Mesendoderm (in vitro differentiated cells): ENCODE measurements at regions not wholly inside any gene's neighbourhood (a gene's known extent, or its start where the extent isn't known, plus 50 kb on each side); places are given as distances from the start of the nearest gene placed in this dataset.
A peak's percentile ranks its signal among the peaks of the same experiment; 100 is the strongest.

Experiments
- DNase-seq: peaks from one replicate; pipeline ENCODE4 v3.0.0; 2013
- H2AK5ac ChIP-seq: 2 replicates; pipeline ENCODE4 v1.6.1; 2013; ENCODE audit warnings: low read length, inconsistent platforms
- H2BK120ac ChIP-seq: 2 replicates; pipeline ENCODE4 v1.6.1; 2013; ENCODE audit warnings: low read depth, mild to moderate bottlenecking, low read length, moderate library complexity, mixed read lengths
- H2BK15ac ChIP-seq: replicated peaks from 2 replicates; pipeline ENCODE4 v1.6.1; 2013; ENCODE audit warnings: low read depth, mild to moderate bottlenecking, moderate library complexity
- H2BK5ac ChIP-seq: 2 replicates; pipeline ENCODE4 v1.6.1; 2013; ENCODE audit warnings: low read length, inconsistent platforms
- H3K18ac ChIP-seq: 2 replicates; pipeline ENCODE4 v1.6.1; 2013; ENCODE audit warnings: mild to moderate bottlenecking, low read length, mixed read lengths
- H3K23ac ChIP-seq: one replicate; pipeline ENCODE4 v1.6.1; 2013; ENCODE audit warnings: low read length
- H3K27ac ChIP-seq: 2 replicates; pipeline ENCODE4 v1.5.1; 2013; ENCODE audit warnings: low read depth, mild to moderate bottlenecking, inconsistent platforms, low read length, moderate library complexity
- H3K27me3 ChIP-seq: 2 replicates; pipeline ENCODE4 v1.6.1; 2013; ENCODE audit warnings: low read length, control low read depth, mild to moderate bottlenecking, inconsistent platforms; ENCODE audit not compliant: insufficient read depth, poor library complexity
- H3K36me3 ChIP-seq: 2 replicates; pipeline ENCODE4 v1.6.1; 2013; ENCODE audit warnings: low read length, inconsistent platforms; ENCODE audit not compliant: control insufficient read depth, insufficient read depth
- H3K4ac ChIP-seq: one replicate; pipeline ENCODE4 v1.6.1; 2013; ENCODE audit warnings: low read depth, mild to moderate bottlenecking, low read length, moderate library complexity
- H3K4me1 ChIP-seq: 2 replicates; pipeline ENCODE4 v1.6.1; 2013; ENCODE audit warnings: low read depth, low read length, inconsistent platforms; ENCODE audit not compliant: control insufficient read depth
- H3K4me2 ChIP-seq: 2 replicates; pipeline ENCODE4 v1.6.1; 2013; ENCODE audit warnings: low read length
- H3K4me3 ChIP-seq: 2 replicates; pipeline ENCODE4 v1.5.1; 2013; ENCODE audit warnings: mild to moderate bottlenecking, low read length
- H3K56ac ChIP-seq: one replicate; pipeline ENCODE4 v1.6.1; 2013; ENCODE audit warnings: low read length
- H3K79me1 ChIP-seq: 2 replicates; pipeline ENCODE4 v1.6.1; 2013; ENCODE audit warnings: low read length, inconsistent platforms
- H3K79me2 ChIP-seq: 2 replicates; pipeline ENCODE4 v1.6.1; 2013; ENCODE audit warnings: mild to moderate bottlenecking, low read length; ENCODE audit not compliant: control insufficient read depth, insufficient read depth
- H3K9ac ChIP-seq: 2 replicates; pipeline ENCODE4 v1.6.1; 2013; ENCODE audit warnings: low read length, inconsistent platforms
- H4K5ac ChIP-seq: one replicate; pipeline ENCODE4 v1.6.1; 2013; ENCODE audit warnings: low read length
- H4K8ac ChIP-seq: one replicate; pipeline ENCODE4 v1.6.1; 2013; ENCODE audit warnings: low read depth, mild to moderate bottlenecking, control low read depth, low read length, moderate library complexity
- WGBS: extraction: QIAGEN DNeasy Blood & Tissue Kit; methylation state at CpG from one replicate; pipeline ENCODE4 v1.1.7; 2013; ENCODE audit warnings: low lambda C conversion rate, missing lambda C conversion rate; ENCODE audit not compliant: insufficient coverage; ENCODE audit errors: extremely low coverage; 5-methylcytosine and 5-hydroxymethylcytosine counted together

DNA sequence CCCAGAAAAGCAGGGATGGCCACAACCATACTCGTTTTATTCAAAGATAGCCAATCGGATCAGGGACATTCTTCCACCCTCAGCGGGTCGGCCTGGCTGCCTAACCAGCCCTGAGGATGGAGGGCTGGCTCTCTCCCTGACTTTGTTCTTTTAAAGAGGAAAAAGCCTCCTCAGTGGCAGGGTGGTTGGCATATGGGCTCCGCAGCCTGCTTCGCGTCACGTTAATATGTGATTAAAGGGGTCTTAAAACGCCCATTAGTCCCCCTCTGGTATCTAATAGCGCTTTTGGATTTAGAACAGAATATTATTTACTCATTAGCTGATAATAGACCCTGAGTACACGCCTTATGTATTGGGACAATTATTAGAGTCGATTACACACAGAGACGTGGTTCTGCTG is 199.4 kb downstream of the PHETA1 start:
- DNase-seq: no peak
- Histone ChIP-seq H2BK5ac (no peak overlapping the region), H3K56ac (no peak overlapping the region), H2BK15ac (no peak overlapping the region), H3K18ac (no peak overlapping the region), H3K4ac (no peak overlapping the region), H3K4me2 (no peak overlapping the region), H4K8ac (no peak overlapping the region), H4K5ac (no peak overlapping the region), H3K79me1 (no peaks in the 10 kb centered on the region), H3K23ac (no peak overlapping the region), H3K27me3 (no peaks in the 10 kb centered on the region), H3K9ac (no peak overlapping the region), H3K27ac (no peak overlapping the region), H3K36me3 (no peaks in the 10 kb centered on the region), H2BK120ac (no peak overlapping the region), H3K79me2 (no peaks in the 10 kb centered on the region), H3K4me3 (no peak overlapping the region), H3K4me1 (no peaks in the 10 kb centered on the region), H2AK5ac (no peak overlapping the region)
- WGBS: no CpG with 5 or more reads among the region's 13 CpGs

DNA sequence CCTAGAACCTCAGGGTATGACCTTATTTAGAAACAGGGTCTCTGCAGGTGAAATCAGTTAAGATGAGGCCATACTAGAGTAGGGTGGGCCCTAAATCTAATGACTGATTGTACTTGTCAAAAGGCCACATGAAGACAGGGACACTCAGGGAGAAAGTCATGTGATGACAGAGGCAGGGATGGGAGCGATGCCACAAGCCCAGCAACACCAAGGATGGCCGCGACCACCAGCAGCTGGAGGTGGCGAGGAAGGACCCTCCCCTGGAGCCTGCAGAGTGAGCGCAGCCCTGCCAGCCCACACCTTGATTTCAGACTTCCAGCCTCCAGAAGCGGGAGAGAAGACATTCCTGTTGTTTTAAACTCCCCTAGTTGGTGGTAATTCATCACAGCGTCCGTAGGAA is 199.9 kb downstream of the PHETA1 start:
- H3K56ac ChIP-seq: no peak overlapping the region
- DNase-seq: no peak
- H4K5ac ChIP-seq: no peak overlapping the region
- no peak overlapping the region for H2BK120ac ChIP-seq
- H3K4me1 ChIP-seq: no peaks in the 10 kb centered on the region
- no peak overlapping the region for H3K4ac ChIP-seq
- H3K18ac ChIP-seq: no peak overlapping the region
- no CpG with 5 or more reads among the region's 8 CpGs for WGBS
- H3K79me2 ChIP-seq: no peaks in the 10 kb centered on the region
- H2BK15ac ChIP-seq: no peak overlapping the region
- no peak overlapping the region for H2BK5ac ChIP-seq
- H3K4me3 ChIP-seq: no peak overlapping the region
- no peaks in the 10 kb centered on the region for H3K79me1 ChIP-seq
- no peaks in the 10 kb centered on the region for H3K27me3 ChIP-seq
- no peaks in the 10 kb centered on the region for H3K36me3 ChIP-seq
- H3K4me2 ChIP-seq: no peak overlapping the region
- no peak overlapping the region for H3K27ac ChIP-seq
- no peak overlapping the region for H3K9ac ChIP-seq
- no peak overlapping the region for H3K23ac ChIP-seq
- H4K8ac ChIP-seq: no peak overlapping the region
- no peak overlapping the region for H2AK5ac ChIP-seq

DNA sequence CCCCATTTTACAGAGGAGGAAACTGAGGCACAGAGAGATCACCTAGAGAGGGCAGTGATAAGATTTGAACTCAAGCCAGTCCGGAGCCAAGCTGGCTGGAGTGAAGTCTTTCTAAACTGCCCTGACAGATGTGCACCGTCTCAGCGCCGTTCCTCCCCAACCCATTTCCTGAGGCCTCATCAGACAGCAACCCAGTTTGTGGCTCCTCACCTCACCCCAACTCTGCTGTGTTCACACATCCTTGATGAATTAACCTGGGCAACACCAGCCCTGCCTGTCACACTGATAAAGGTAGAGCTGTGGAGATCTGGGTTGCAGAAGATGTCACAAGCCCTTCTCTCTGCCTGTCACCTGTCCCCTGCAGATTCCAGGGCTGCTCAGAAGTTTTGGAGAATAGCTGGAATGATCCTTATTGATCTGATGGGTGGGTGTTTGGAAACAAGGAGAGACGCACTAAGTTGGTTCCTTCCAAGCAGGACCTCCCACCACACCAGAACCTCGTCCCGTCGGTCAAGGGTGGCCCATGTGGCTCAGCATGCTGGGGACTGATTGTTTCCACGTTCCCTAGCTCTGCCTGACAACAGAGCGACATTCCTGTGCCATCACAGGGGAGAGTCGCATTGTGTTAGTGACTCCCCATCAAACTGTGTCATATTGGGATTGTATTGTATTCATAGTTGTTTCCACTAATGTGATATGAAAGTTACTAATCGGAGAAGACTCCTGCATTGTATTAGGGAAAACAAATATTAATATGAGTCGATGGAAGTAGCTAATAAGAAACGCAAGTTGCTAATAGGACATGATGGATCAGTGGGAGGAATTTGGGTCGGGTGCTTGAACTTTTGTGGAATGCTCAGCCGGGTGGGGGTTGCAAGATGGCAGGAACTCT is 200.6 kb downstream of the PHETA1 start:
- H3K36me3 ChIP-seq: no peaks in the 10 kb centered on the region
- H3K4me2 ChIP-seq: no peak overlapping the region
- no peak overlapping the region for H3K18ac ChIP-seq
- H4K8ac ChIP-seq: no peak overlapping the region
- H2BK15ac ChIP-seq: no peak overlapping the region
- no peak overlapping the region for H3K27ac ChIP-seq
- no peaks in the 10 kb centered on the region for H3K4me1 ChIP-seq
- no peaks in the 10 kb centered on the region for H3K79me2 ChIP-seq
- WGBS: no CpG with 5 or more reads among the region's 16 CpGs
- H3K27me3 ChIP-seq: no peaks in the 10 kb centered on the region
- H3K23ac ChIP-seq: no peak overlapping the region
- no peak overlapping the region for H4K5ac ChIP-seq
- H2BK120ac ChIP-seq: no peak overlapping the region
- H3K9ac ChIP-seq: no peak overlapping the region
- H2AK5ac ChIP-seq: no peak overlapping the region
- no peak overlapping the region for H3K4me3 ChIP-seq
- no peak overlapping the region for H3K56ac ChIP-seq
- DNase-seq: peak; percentile 28
- H2BK5ac ChIP-seq: no peak overlapping the region
- no peak overlapping the region for H3K4ac ChIP-seq
- H3K79me1 ChIP-seq: no peaks in the 10 kb centered on the region

- no peak overlapping the region for H3K4me3 ChIP-seq
- H3K27me3 ChIP-seq: no peaks in the 10 kb centered on the region
- no peaks in the 10 kb centered on the region for H3K4me1 ChIP-seq
- no peak overlapping the region for H4K5ac ChIP-seq
- no peak overlapping the region for H3K9ac ChIP-seq
- no peak overlapping the region for H3K23ac ChIP-seq
- no peaks in the 10 kb centered on the region for H3K36me3 ChIP-seq
- no peak overlapping the region for H3K18ac ChIP-seq
- H2BK5ac ChIP-seq: no peak overlapping the region
- H3K79me2 ChIP-seq: no peaks in the 10 kb centered on the region
- H3K56ac ChIP-seq: no peak overlapping the region
- DNase-seq: no peak
- H3K27ac ChIP-seq: no peak overlapping the region
- no CpG with 5 or more reads among the region's 22 CpGs for WGBS
- no peak overlapping the region for H2BK15ac ChIP-seq
- H3K79me1 ChIP-seq: no peaks in the 10 kb centered on the region
- no peak overlapping the region for H2AK5ac ChIP-seq
- H2BK120ac ChIP-seq: no peak overlapping the region
- no peak overlapping the region for H4K8ac ChIP-seq
- no peak overlapping the region for H3K4ac ChIP-seq
- H3K4me2 ChIP-seq: no peak overlapping the region
Measured at GRCh38 chr12:111166779-111167540, 201.9 kb downstream of the PHETA1 start.

DNA sequence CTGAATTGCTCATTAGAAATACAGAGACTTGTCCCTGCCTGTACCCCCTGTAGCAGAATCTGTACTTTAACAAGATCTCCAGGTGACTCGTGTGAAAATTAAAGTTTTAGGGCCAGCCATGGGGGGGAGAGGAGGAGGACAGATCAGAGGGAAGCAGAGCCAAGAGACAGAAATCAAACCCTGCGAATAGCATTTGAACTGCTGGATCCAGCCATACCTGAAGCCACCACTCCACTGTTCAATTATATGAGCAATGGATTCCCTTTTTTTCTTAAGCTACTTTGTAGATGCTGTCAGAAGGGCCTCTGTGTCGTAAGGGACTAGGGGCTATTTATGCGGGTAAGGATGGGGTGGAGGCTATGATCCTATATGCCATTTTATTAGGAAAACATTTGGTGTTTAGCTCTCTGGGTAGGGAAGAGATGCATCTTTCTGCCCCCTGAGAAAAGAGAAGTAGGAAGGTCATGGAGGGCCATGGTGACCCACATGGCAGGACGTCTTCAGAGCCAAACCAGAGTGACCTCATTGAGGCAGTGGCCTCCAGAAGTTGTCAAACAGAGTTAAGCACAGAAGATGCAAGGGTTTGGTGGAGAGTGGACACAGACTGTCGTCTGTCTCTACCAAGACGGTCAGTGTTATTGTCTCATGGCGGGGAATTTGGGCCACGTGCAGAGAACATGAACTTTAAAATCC is 203.9 kb downstream of the PHETA1 start:
- no peaks in the 10 kb centered on the region for H3K79me2 ChIP-seq
- WGBS: no CpG with 5 or more reads among the region's 9 CpGs
- no peak overlapping the region for H2BK120ac ChIP-seq
- H3K4ac ChIP-seq: no peak overlapping the region
- no peak overlapping the region for H3K23ac ChIP-seq
- no peak for DNase-seq
- no peak overlapping the region for H2BK15ac ChIP-seq
- no peaks in the 10 kb centered on the region for H3K36me3 ChIP-seq
- no peak overlapping the region for H3K27ac ChIP-seq
- no peaks in the 10 kb centered on the region for H3K79me1 ChIP-seq
- no peak overlapping the region for H3K18ac ChIP-seq
- no peak overlapping the region for H4K8ac ChIP-seq
- H3K4me2 ChIP-seq: no peak overlapping the region
- H2AK5ac ChIP-seq: no peak overlapping the region
- no peak overlapping the region for H3K9ac ChIP-seq
- no peak overlapping the region for H3K4me3 ChIP-seq
- H3K27me3 ChIP-seq: no peaks in the 10 kb centered on the region
- no peak overlapping the region for H4K5ac ChIP-seq
- no peaks in the 10 kb centered on the region for H3K4me1 ChIP-seq
- no peak overlapping the region for H3K56ac ChIP-seq
- H2BK5ac ChIP-seq: no peak overlapping the region
